ENCODE measurements at regions not wholly inside any gene's neighbourhood (a gene's known extent, or its start where the extent isn't known, plus 50 kb on each side); places are given as distances from the start of the nearest gene placed in this dataset.

GRCh38 chr11:43122546-43122945 is 189.2 kb upstream of the API5 start:
- H3K9ac ChIP-seq (ENCODE audit: low read length) = no peak overlapping the region
- no peaks in the 10 kb centered on the region for H3K27me3 Mint-ChIP-seq (ENCODE audit: low read depth, unreplicated experiment)

GRCh38 chr11:43123443-43123842 is 188.4 kb upstream of the API5 start:
- Histone ChIP-seq H3K4me1 (ENCODE audit: insufficient read depth, low read length) (no peaks in the 10 kb centered on the region), H3K9ac (ENCODE audit: low read length) (no peak overlapping the region), H3K27ac (ENCODE audit: low read depth, low read length) (no peak overlapping the region), H3K9me3 (ENCODE audit: insufficient read depth, low read depth, low read length) (no peaks in the 10 kb centered on the region), H3K36me3 (ENCODE audit: insufficient read depth, low read length) (no peaks in the 10 kb centered on the region), H3K79me2 (ENCODE audit: insufficient read depth, low read length) (no peaks in the 10 kb centered on the region), H3K27me3 (ENCODE audit: insufficient read depth, low read length) (no peaks in the 10 kb centered on the region), H3K4me2 (ENCODE audit: low read length) (no peak overlapping the region), H4K20me1 (ENCODE audit: insufficient read depth, low read length) (no peaks in the 10 kb centered on the region), H2AFZ (ENCODE audit: low read depth, low read length) (no peak overlapping the region), H3K4me3 (ENCODE audit: insufficient read depth, low read depth, low read length) (no peak overlapping the region)
- H3K36me3 Mint-ChIP-seq (ENCODE audit: low read depth, unreplicated experiment) = no peaks in the 10 kb centered on the region
- H3K27me3 Mint-ChIP-seq (ENCODE audit: low read depth, unreplicated experiment) = no peaks in the 10 kb centered on the region
- H3K4me3 Mint-ChIP-seq (ENCODE audit: unreplicated experiment) = no peak overlapping the region
- H3K9me3 Mint-ChIP-seq (ENCODE audit: unreplicated experiment) = no peaks in the 10 kb centered on the region
- H3K27ac Mint-ChIP-seq (ENCODE audit: unreplicated experiment) = no peak overlapping the region
- H3K4me1 Mint-ChIP-seq (ENCODE audit: low read depth, unreplicated experiment) = no peaks in the 10 kb centered on the region
- no peak for FAIRE-seq
- DNase-seq (ENCODE audit: low read depth) = no peak
- TF ChIP-seq CTCF (IDR thresholded peaks at IDR 0.05; ENCODE audit: insufficient read depth, low read depth, low read length) (no peak), EZH2 (IDR thresholded peaks at IDR 0.05; ENCODE audit: insufficient read depth, low read length) (no peak)

More at GRCh38 chr11:43122546-43122945, 189.2 kb upstream of the API5 start:
- no peak overlapping the region for H3K4me2 ChIP-seq (ENCODE audit: low read length)
- no peaks in the 10 kb centered on the region for H4K20me1 ChIP-seq (ENCODE audit: insufficient read depth, low read length)
- DNase-seq (ENCODE audit: low read depth) (no peak), FAIRE-seq (no peak)
- H3K4me1 Mint-ChIP-seq (ENCODE audit: low read depth, unreplicated experiment) = no peaks in the 10 kb centered on the region
- no peaks in the 10 kb centered on the region for H3K9me3 ChIP-seq (ENCODE audit: insufficient read depth, low read depth, low read length)
- H3K4me3 Mint-ChIP-seq (ENCODE audit: unreplicated experiment) = no peak overlapping the region
- H3K4me1 ChIP-seq (ENCODE audit: insufficient read depth, low read length) = no peaks in the 10 kb centered on the region
- no peaks in the 10 kb centered on the region for H3K27me3 ChIP-seq (ENCODE audit: insufficient read depth, low read length)
- H3K27ac Mint-ChIP-seq (ENCODE audit: unreplicated experiment) = no peak overlapping the region
- H3K36me3 ChIP-seq (ENCODE audit: insufficient read depth, low read length) = no peaks in the 10 kb centered on the region
- no peak overlapping the region for H2AFZ ChIP-seq (ENCODE audit: low read depth, low read length)
- no peaks in the 10 kb centered on the region for H3K79me2 ChIP-seq (ENCODE audit: insufficient read depth, low read length)
- H3K27ac ChIP-seq (ENCODE audit: low read depth, low read length) = no peak overlapping the region
- no peaks in the 10 kb centered on the region for H3K36me3 Mint-ChIP-seq (ENCODE audit: low read depth, unreplicated experiment)
- H3K4me3 ChIP-seq (ENCODE audit: insufficient read depth, low read depth, low read length) = no peak overlapping the region
- no peaks in the 10 kb centered on the region for H3K9me3 Mint-ChIP-seq (ENCODE audit: unreplicated experiment)
- TF ChIP-seq EZH2 (IDR thresholded peaks at IDR 0.05; ENCODE audit: insufficient read depth, low read length) = no peak

GRCh38 chr11:43124272-43124935 is 187.4 kb upstream of the API5 start:
- Mint-ChIP-seq H3K36me3 (ENCODE audit: low read depth, unreplicated experiment) (no peaks in the 10 kb centered on the region), H3K4me1 (ENCODE audit: low read depth, unreplicated experiment) (no peaks in the 10 kb centered on the region), H3K4me3 (ENCODE audit: unreplicated experiment) (no peak overlapping the region), H3K9me3 (ENCODE audit: unreplicated experiment) (no peaks in the 10 kb centered on the region), H3K27me3 (ENCODE audit: low read depth, unreplicated experiment) (no peaks in the 10 kb centered on the region), H3K27ac (ENCODE audit: unreplicated experiment) (no peak overlapping the region)
- Histone ChIP-seq H3K9ac (ENCODE audit: low read length) (no peak overlapping the region), H3K27me3 (ENCODE audit: insufficient read depth, low read length) (no peaks in the 10 kb centered on the region), H3K79me2 (ENCODE audit: insufficient read depth, low read length) (no peaks in the 10 kb centered on the region), H3K9me3 (ENCODE audit: insufficient read depth, low read depth, low read length) (no peaks in the 10 kb centered on the region), H2AFZ (ENCODE audit: low read depth, low read length) (no peak overlapping the region), H3K27ac (ENCODE audit: low read depth, low read length) (no peak overlapping the region), H3K4me3 (ENCODE audit: insufficient read depth, low read depth, low read length) (no peak overlapping the region), H3K4me2 (ENCODE audit: low read length) (no peak overlapping the region), H4K20me1 (ENCODE audit: insufficient read depth, low read length) (no peaks in the 10 kb centered on the region), H3K36me3 (ENCODE audit: insufficient read depth, low read length) (no peaks in the 10 kb centered on the region), H3K4me1 (ENCODE audit: insufficient read depth, low read length) (no peaks in the 10 kb centered on the region)
- TF ChIP-seq EZH2 (IDR thresholded peaks at IDR 0.05; ENCODE audit: insufficient read depth, low read length) (no peak), CTCF (IDR thresholded peaks at IDR 0.05; ENCODE audit: insufficient read depth, low read depth, low read length) (no peak)
- FAIRE-seq = no peak
- no peak for DNase-seq (ENCODE audit: low read depth)
